DOHH2 (cell line): ENCODE measurements at regions not wholly inside any gene's neighbourhood (a gene's known extent, or its start where the extent isn't known, plus 50 kb on each side); places are given as distances from the start of the nearest gene placed in this dataset.

Source experiments
- CTCF ChIP-seq: fragments of 200-600 bp; sonication (generic); IDR thresholded peaks from one replicate; pipeline ENCODE4 v1.5.1; 2014; ENCODE audit warnings: antibody characterized with exemption, mild to moderate bottlenecking, low read depth, low read length; ENCODE audit not compliant: poor library complexity, severe bottlenecking
- EZH2phosphoT487 ChIP-seq: fragments of 200-600 bp; sonication (generic); IDR thresholded peaks from 2 replicates; pipeline ENCODE4 v1.6.1; 2017; ENCODE audit warnings: borderline replicate concordance, mild to moderate bottlenecking, antibody characterized with exemption, low read length, moderate library complexity, mixed read lengths

GRCh38 chrX:106247162-106247561, 79.1 kb downstream of the PWWP3B start:
- no peak for TF ChIP-seq CTCF
- no peak for TF ChIP-seq EZH2phosphoT487
